Subcutaneous abdominal adipose tissue (tissue), 5 donors: ENCODE measurements at regions not wholly inside any gene's neighbourhood (a gene's known extent, or its start where the extent isn't known, plus 50 kb on each side); places are given as distances from the start of the nearest gene placed in this dataset.

Experiments used
- H3K27ac ChIP-seq: one replicate; pipeline ENCODE4 v1.7.0; 2013; ENCODE audit warnings: low read depth, mild to moderate bottlenecking, inconsistent platforms, low read length, moderate library complexity
- H3K27me3 ChIP-seq, 5 donors: one replicate each; pipeline ENCODE4 v1.7.0; 2013; ENCODE audit warnings: low read length in 5 of 5, inconsistent platforms in 1 of 5; ENCODE audit not compliant: control insufficient read depth in 5 of 5, insufficient read depth in 4 of 5
- H3K36me3 ChIP-seq, 5 donors: one replicate each; pipeline ENCODE4 v1.7.0; 2013; ENCODE audit warnings: low read length in 5 of 5; ENCODE audit not compliant: control insufficient read depth in 5 of 5, insufficient read depth in 5 of 5
- H3K4me1 ChIP-seq, 5 donors: one replicate each; pipeline ENCODE4 v1.7.0; 2013; ENCODE audit warnings: low read length in 5 of 5, mild to moderate bottlenecking in 3 of 5, moderate library complexity in 1 of 5; ENCODE audit not compliant: control insufficient read depth in 5 of 5, insufficient read depth in 5 of 5
- H3K4me3 ChIP-seq, 5 donors: one replicate each; pipeline ENCODE4 v1.7.0; 2013; ENCODE audit warnings: low read length in 5 of 5, low read depth in 1 of 5
- H3K9ac ChIP-seq, 5 donors: one replicate each; pipeline ENCODE4 v1.7.0; 2013; ENCODE audit warnings: low read length in 5 of 5, mild to moderate bottlenecking in 4 of 5, moderate library complexity in 3 of 5
- H3K9me3 ChIP-seq, 5 donors: one replicate each; pipeline ENCODE4 v1.7.0; 2013; ENCODE audit warnings: low read length in 5 of 5; ENCODE audit not compliant: control insufficient read depth in 5 of 5
- donor health status: healthy.
- donor health status: healthy.
- donor health status: healthy.
- donor health status: healthy.
- donor health status: healthy.

DNA sequence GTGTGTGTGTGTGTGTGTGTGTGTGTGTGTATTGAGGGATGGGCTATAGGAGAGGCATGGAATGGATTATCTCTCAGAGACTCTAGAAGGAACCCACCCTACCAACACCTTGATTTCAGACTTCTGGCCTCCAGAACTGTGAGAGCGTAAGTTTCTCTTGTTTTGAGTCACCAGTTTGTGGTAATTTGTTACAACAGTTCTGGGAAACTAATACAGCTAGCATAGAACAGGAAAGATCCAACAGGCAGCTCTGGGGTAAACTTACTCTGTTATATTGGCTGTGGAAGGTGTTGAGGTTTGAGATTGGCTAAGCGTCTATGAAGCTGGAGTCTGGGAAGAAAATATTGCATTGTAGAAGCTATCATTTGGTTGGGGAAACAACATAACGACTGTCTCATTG, 334.3 kb downstream of the AACS start:
- no peak overlapping the region for H3K27ac ChIP-seq
- H3K27me3 ChIP-seq: no peaks in the 10 kb centered on the region
- H3K9ac ChIP-seq: no peak overlapping the region
- no peak overlapping the region for H3K4me3 ChIP-seq
- no peaks in the 10 kb centered on the region for H3K36me3 ChIP-seq
- H3K4me1 ChIP-seq: no peaks in the 10 kb centered on the region
- peaks cover 0 to 18% (median 13%) of the 10 kb centered on the region in 5 donors for H3K9me3 ChIP-seq

DNA sequence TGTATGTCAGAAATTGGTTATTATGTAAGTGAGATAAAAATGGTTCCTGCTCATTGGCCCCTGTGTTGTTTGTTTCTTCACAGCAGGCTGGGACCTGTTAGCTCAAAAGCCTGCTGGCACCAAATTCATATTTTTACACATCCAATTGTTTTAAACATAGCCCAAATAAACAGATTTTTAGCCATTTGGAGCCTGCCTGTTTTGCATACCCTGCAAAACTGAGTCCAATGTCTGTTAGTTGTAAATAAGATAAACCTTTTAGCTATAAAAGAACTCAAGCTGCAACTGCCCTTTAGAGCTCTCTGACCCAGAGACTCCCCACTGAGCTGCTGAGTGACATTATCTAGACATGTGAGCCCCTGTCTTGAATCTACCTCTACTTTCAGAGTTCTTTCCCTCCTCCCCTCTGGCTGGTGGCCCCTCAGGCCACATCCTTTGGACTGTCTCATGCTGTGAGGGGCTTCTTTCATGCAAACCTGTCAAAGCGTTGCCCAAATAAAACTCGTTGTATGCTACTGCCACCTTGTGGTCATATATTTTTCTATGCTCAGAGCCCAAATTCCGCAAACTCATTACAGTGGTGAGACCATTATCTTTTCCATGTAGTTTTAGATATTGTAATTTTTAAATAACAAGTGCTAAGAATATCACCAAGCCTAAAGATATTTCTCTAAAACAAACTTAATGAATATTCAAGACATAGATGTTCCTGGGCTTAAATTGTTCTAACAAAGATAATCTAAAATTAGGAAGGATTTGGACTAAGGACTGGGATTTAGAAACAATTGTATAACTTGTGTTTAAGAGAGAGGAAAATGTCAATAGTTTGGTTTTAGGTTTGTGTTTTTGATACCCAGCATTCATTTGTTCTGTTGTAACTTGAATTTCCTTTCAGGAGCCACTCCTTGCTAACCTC, 337.9 kb downstream of the AACS start:
- Histone ChIP-seq H3K4me1 (no peaks in the 10 kb centered on the region), H3K4me3 (no peak overlapping the region), H3K36me3 (no peaks in the 10 kb centered on the region), H3K9me3 (peaks cover 0 to 18% (median 13%) of the 10 kb centered on the region in 5 donors), H3K27me3 (peaks cover 8 to 14% (median 13%) of the 10 kb centered on the region in 5 donors), H3K9ac (no peak overlapping the region), H3K27ac (no peak overlapping the region)

DNA sequence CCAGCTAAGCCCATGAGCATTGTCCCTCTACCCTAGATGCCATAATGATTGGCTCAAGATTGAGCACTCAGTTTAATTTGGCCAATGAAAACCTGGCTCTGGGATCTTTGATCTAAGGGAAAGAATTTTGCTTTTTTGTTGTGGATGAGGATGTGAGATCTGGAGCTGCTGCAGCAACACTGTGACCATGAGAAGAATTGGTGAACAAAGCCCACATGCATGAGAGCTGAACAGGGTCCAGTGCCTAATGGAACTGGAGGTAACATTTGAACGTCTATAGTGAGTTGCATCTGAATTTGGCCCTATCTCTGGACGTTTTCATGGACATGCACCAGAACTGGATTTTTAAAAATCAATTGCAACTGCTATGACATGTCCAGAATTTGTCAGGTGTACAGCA, 338.6 kb downstream of the AACS start:
- H3K4me1 ChIP-seq: no peaks in the 10 kb centered on the region
- no peak overlapping the region for H3K9ac ChIP-seq
- H3K9me3 ChIP-seq: peaks cover 0 to 11% (median 6%) of the 10 kb centered on the region in 5 donors
- peaks cover 9 to 14% (median 13%) of the 10 kb centered on the region in 5 donors for H3K27me3 ChIP-seq
- H3K4me3 ChIP-seq: no peak overlapping the region
- no peaks in the 10 kb centered on the region for H3K36me3 ChIP-seq
- no peak overlapping the region for H3K27ac ChIP-seq

DNA sequence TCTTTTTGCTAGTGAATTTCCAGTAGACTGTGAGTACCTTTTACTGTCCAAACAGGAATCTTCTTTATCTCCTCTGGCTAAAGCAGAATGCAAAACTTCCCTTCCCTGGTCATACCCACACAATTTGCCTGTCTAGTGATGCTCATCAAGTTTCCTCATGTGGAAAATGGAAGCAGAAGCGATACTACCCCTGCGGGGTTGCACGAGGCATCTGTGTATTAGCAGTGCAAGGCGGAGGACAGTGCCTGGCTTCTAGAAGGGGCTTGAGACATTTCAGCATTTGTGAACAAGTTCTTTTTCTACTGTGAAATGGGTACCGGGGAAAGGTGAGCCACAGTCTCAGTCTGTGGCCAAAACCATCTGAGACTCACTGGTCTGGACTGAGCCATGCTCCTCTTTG, 340.9 kb downstream of the AACS start:
- no peak overlapping the region for H3K9ac ChIP-seq
- peaks cover 9 to 14% (median 13%) of the 10 kb centered on the region in 5 donors for H3K27me3 ChIP-seq
- H3K36me3 ChIP-seq: no peaks in the 10 kb centered on the region
- H3K4me3 ChIP-seq: no peak overlapping the region
- H3K27ac ChIP-seq: no peak overlapping the region
- no peaks in the 10 kb centered on the region for H3K4me1 ChIP-seq
- peaks cover 0 to 8% (median 4%) of the 10 kb centered on the region in 5 donors for H3K9me3 ChIP-seq

DNA sequence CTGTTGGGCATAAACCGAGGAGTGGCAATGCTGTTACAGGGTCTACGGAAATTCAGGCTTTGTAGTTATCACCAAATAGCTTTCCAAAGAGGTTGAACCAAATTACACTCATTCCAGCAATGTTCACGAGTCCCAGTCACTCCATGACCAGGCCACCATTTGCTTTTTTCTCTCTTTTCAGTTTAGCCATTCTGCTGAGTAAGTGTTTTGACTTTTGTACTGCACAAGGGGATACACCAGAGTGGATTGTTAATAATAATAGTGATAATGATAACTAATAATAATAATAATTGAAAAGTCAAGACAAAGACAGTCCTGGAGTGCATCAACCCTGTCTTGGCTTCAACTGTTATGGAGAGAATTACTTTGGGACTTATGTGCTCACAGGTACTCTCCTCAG, 343.5 kb downstream of the AACS start:
- Histone ChIP-seq H3K27ac (no peak overlapping the region), H3K27me3 (peaks cover 9 to 14% (median 13%) of the 10 kb centered on the region in 5 donors), H3K9ac (no peak overlapping the region), H3K9me3 (peaks cover 0 to 3% (median 0%) of the 10 kb centered on the region in 5 donors), H3K4me3 (no peak overlapping the region), H3K36me3 (no peaks in the 10 kb centered on the region), H3K4me1 (no peaks in the 10 kb centered on the region)

- no peak overlapping the region for H3K27ac ChIP-seq
- no peak overlapping the region for H3K9ac ChIP-seq
- H3K4me1 ChIP-seq: no peaks in the 10 kb centered on the region
- H3K9me3 ChIP-seq: no peaks in the 10 kb centered on the region
- no peak overlapping the region for H3K4me3 ChIP-seq
- peaks cover 0 to 2% (median under 1%) of the 10 kb centered on the region in 5 donors for H3K27me3 ChIP-seq
- no peaks in the 10 kb centered on the region for H3K36me3 ChIP-seq
Observed at GRCh38 chr12:125412506-125412905, 347.3 kb downstream of the AACS start.

GRCh38 chr12:125417446-125417845, 352.2 kb downstream of the AACS start:
- Histone ChIP-seq H3K9ac (no peak overlapping the region), H3K9me3 (peaks cover 0 to 12% (median 7%) of the 10 kb centered on the region in 5 donors), H3K27ac (no peak overlapping the region), H3K27me3 (peaks cover 0 to 4% (median 0%) of the 10 kb centered on the region in 5 donors), H3K36me3 (no peaks in the 10 kb centered on the region), H3K4me1 (no peaks in the 10 kb centered on the region), H3K4me3 (no peak overlapping the region)

DNA sequence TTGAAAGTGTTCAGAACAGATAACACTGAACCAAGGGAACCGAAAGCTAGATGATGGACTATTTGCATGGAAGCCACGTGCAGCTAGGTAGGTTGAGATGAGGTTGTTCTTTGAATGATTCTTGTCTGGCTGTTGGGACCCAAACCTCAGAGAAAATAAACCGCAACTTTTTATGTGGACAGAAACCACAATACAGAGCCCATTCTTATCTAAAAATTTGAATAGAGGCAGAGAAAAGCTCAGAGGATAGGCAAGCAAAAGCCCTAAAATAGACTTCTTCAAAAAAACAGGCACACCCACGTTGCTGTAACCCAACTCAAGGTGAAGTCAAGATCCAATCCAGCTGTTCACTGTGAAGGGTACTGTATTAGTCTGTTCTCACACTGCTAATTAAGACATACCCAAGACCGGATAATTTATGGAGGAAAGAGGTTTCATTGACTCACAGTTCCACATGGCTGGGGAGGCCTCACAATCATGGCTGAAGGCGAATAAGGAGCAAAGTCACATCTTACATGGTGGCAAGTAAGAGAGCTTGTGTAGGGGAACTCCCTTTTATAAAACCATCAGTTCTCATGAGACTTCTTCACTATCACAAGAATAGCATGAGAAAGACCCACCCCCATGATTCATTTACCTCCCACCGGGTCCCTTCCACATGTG, 353.8 kb downstream of the AACS start:
- Histone ChIP-seq H3K4me3 (no peak overlapping the region), H3K9ac (no peak overlapping the region), H3K36me3 (no peaks in the 10 kb centered on the region), H3K4me1 (no peaks in the 10 kb centered on the region), H3K27ac (no peak overlapping the region), H3K9me3 (peaks cover 0 to 13% (median 7%) of the 10 kb centered on the region in 5 donors), H3K27me3 (peaks cover 0 to 4% (median 0%) of the 10 kb centered on the region in 5 donors)

DNA sequence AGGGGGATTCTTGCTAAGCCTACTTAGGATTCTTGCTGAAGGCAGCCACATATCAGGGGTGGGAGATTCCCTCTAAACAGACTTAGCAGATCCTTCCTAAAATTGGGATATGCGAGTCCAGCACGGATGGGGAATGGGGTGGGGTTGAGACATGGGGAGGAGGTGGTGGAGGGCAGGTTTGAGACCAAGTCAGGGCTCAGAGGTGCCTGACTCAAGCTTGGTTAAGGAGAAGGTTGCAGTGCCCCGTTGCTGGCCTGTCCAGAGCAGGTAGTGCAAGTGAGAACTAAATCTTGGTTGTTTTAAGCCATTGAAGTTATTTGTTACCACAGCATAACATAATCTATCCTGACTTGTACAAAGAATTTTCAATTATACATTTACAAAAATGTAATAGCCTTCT, 359.7 kb downstream of the AACS start:
- Histone ChIP-seq H3K27ac (no peak overlapping the region), H3K27me3 (peaks cover 0 to 7% (median 0%) of the 10 kb centered on the region in 5 donors), H3K36me3 (no peaks in the 10 kb centered on the region), H3K4me3 (no peak overlapping the region), H3K9me3 (peaks cover 0 to 16% (median 11%) of the 10 kb centered on the region in 5 donors), H3K4me1 (no peaks in the 10 kb centered on the region), H3K9ac (no peak overlapping the region)

DNA sequence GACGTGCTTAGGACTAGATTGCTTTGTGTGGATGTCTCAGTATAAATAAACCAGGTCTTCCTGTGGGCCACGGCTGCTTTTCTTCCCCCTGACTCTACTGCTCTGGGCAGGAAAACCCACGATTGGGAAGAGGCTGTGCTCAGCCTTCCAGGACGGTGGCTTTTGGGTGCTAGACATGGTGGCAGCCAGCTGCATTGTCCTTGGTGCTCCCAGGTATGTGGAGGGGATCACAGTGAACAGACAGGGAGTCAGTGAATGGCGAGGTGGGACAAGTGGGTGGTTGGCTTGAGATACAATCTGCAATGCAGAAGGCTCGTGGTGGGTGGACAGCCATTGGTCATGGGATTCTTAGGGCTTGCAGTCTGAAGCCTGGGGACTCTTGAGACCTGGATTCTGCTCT, 366.3 kb downstream of the AACS start:
- Histone ChIP-seq H3K27me3 (peaks cover 0 to 4% (median 0%) of the 10 kb centered on the region in 5 donors), H3K36me3 (no peaks in the 10 kb centered on the region), H3K9ac (no peak overlapping the region), H3K4me3 (no peak overlapping the region), H3K4me1 (no peaks in the 10 kb centered on the region), H3K9me3 (peaks cover 0 to 3% (median under 1%) of the 10 kb centered on the region in 5 donors), H3K27ac (no peak overlapping the region)
